ENCODE measurements at regions not wholly inside any gene's neighbourhood (a gene's known extent, or its start where the extent isn't known, plus 50 kb on each side); places are given as distances from the start of the nearest gene placed in this dataset.

- no peak overlapping the region for H3K27ac ChIP-seq
- TF ChIP-seq CTCF (conservative IDR thresholded peaks at IDR 0.05) = no peak
These were observed 364.5 kb downstream of the BTG1 start for GRCh38 chr12:91781114-91781513.

- no peak for TF ChIP-seq CTCF (conservative IDR thresholded peaks at IDR 0.05)
These were observed 366.7 kb downstream of the BTG1 start for GRCh38 chr12:91778938-91779400.

GRCh38 chr12:91778091-91778832, 367.4 kb downstream of the BTG1 start:
- TF ChIP-seq CTCF (conservative IDR thresholded peaks at IDR 0.05) = no peak
- peak overlapping the region; percentile 46 for H3K27ac ChIP-seq

More at GRCh38 chr12:91778938-91779400, 366.7 kb downstream of the BTG1 start:
- H3K27ac ChIP-seq = peak overlapping the region; percentile 46

- peak overlapping the region; percentile 46; the same call in 1 of the 2 replicates for H3K27ac ChIP-seq
- TF ChIP-seq CTCF (conservative IDR thresholded peaks at IDR 0.05) = no peak
These were observed 368.2 kb downstream of the BTG1 start for GRCh38 chr12:91777268-91777992.

- no peak for TF ChIP-seq CTCF (conservative IDR thresholded peaks at IDR 0.05)
- H3K27ac ChIP-seq = no peak overlapping the region
These were observed 371.2 kb downstream of the BTG1 start for GRCh38 chr12:91774434-91774921.

GRCh38 chr12:91773749-91774429, 371.8 kb downstream of the BTG1 start:
- no peak for TF ChIP-seq CTCF (conservative IDR thresholded peaks at IDR 0.05)
- H3K27ac ChIP-seq = no peak overlapping the region

GRCh38 chr12:91772411-91772810, 373.2 kb downstream of the BTG1 start:
- H3K27ac ChIP-seq = no peak overlapping the region
- no peak for TF ChIP-seq CTCF (conservative IDR thresholded peaks at IDR 0.05)
